B cell (primary cell): ENCODE measurements at regions not wholly inside any gene's neighbourhood (a gene's known extent, or its start where the extent isn't known, plus 50 kb on each side); places are given as distances from the start of the nearest gene placed in this dataset.

ENCODE experiments used
- ATAC-seq: fragments of 200-7000 bp; cut with Tn5 transposase; one replicate; pipeline ENCODE4 v1.10.0; 2021; ENCODE audit warnings: low read depth, mild to moderate bottlenecking, moderate number of reproducible peaks, moderate library complexity
- CTCF ChIA-PET: fragments of 350-600 bp; sonication (Branson Sonifier 250); formaldehyde crosslinking; loops from one replicate; lab custom pipeline; 2021; ENCODE audit warnings: antibody characterized with exemption, inconsistent platforms; lab: Charles Lee
- POLR2A ChIA-PET: fragments of 350-600 bp; sonication (Branson Sonifier 250); formaldehyde crosslinking; loops from one replicate; lab custom pipeline; 2021; ENCODE audit warnings: antibody characterized with exemption; lab: Charles Lee
- DNase-seq: peaks from one replicate; pipeline ENCODE4 v3.0.0; 2013
- H2AFZ ChIP-seq: 2 replicates; pipeline ENCODE4 v1.6.1; 2012; ENCODE audit warnings: mild to moderate bottlenecking, low read depth, low read length; ENCODE audit not compliant: insufficient read depth, poor library complexity, severe bottlenecking
- H3K27ac ChIP-seq, 2 donors: 1 replicate in 1 of 2; 2 replicates in 1 of 2; pipeline ENCODE4 v1.5.1; 2012 to 2013; ENCODE audit warnings: low read length in 2 of 2, mild to moderate bottlenecking in 2 of 2, moderate library complexity in 1 of 2
- H3K27me3 ChIP-seq, 4 experiments: fragments of 200-600 bp in 1 of 4; sonication (generic) in 1 of 4; replicated peaks in 1 of 4; 1 replicate in 2 of 4; 2 replicates in 2 of 4; pipeline versions ENCODE4 v1.6.1 to v1.7.0; 2013 to 2016; ENCODE audit warnings: low read length in 3 of 4, mild to moderate bottlenecking in 2 of 4, mixed read lengths in 1 of 4, moderate library complexity in 1 of 4; ENCODE audit not compliant: insufficient read depth in 4 of 4, control insufficient read depth in 3 of 4; ENCODE audit errors: control extremely low read depth in 1 of 4
- H3K36me3 ChIP-seq, 2 experiments: replicated peaks in 1 of 2; 1 replicate in 1 of 2; 2 replicates in 1 of 2; pipeline versions ENCODE4 v1.6.1 to v1.7.1; 2013; ENCODE audit warnings: low read length in 1 of 2; ENCODE audit not compliant: insufficient read depth in 2 of 2, control insufficient read depth in 1 of 2; ENCODE audit errors: control extremely low read depth in 1 of 2, extremely low read depth in 1 of 2
- H3K4me1 ChIP-seq, 2 donors: fragments of 200-600 bp in 1 of 2; sonication (generic) in 1 of 2; 1 replicate in 1 of 2; 2 replicates in 1 of 2; pipeline versions ENCODE4 v1.5.1 to v1.6.1; 2013 to 2017; ENCODE audit warnings: low read length in 2 of 2; ENCODE audit not compliant: control insufficient read depth in 2 of 2, insufficient read depth in 2 of 2
- H3K4me2 ChIP-seq: replicated peaks from 2 replicates; pipeline ENCODE3; 2012; ENCODE audit warnings: mild to moderate bottlenecking, low read depth, low read length; ENCODE audit not compliant: poor library complexity, severe bottlenecking
- H3K4me3 ChIP-seq, 5 experiments: fragments of 200-600 bp in 1 of 5; sonication (generic) in 1 of 5; 1 replicate in 3 of 5; 2 replicates in 2 of 5; pipeline versions ENCODE4 v1.5.1 to v1.7.0; 2011 to 2016; ENCODE audit warnings: low read length in 4 of 5, mild to moderate bottlenecking in 4 of 5, low read depth in 2 of 5, control low read depth in 1 of 5, moderate library complexity in 1 of 5; ENCODE audit not compliant: insufficient read depth in 1 of 5; ENCODE audit errors: control extremely low read depth in 1 of 5, extremely low read depth in 1 of 5
- H3K79me2 ChIP-seq: fragments of 200-600 bp; sonication (generic); one replicate; pipeline ENCODE4 v1.6.0; 2016; ENCODE audit warnings: low read length; ENCODE audit not compliant: control insufficient read depth, insufficient read depth
- H3K9ac ChIP-seq: fragments of 200-600 bp; sonication (generic); 2 replicates; pipeline ENCODE4 v1.6.1; 2017; ENCODE audit warnings: mild to moderate bottlenecking, low read length, moderate library complexity
- H3K9me3 ChIP-seq, 3 donors: one replicate each; pipeline versions ENCODE4 v1.6.1 to v1.7.1; 2013; ENCODE audit warnings: low read length in 2 of 3; ENCODE audit not compliant: control insufficient read depth in 2 of 3, insufficient read depth in 1 of 3; ENCODE audit errors: control extremely low read depth in 1 of 3
- H4K20me1 ChIP-seq: 2 replicates; pipeline ENCODE4 v1.6.0; 2012; ENCODE audit warnings: mild to moderate bottlenecking, low read length; ENCODE audit not compliant: insufficient read depth, control insufficient read depth, poor library complexity, severe bottlenecking
- H3K27ac Mint-ChIP-seq: one replicate; pipeline ENCODE4 v1.8.0; 2021; ENCODE audit warnings: mixed read lengths
- H3K27me3 Mint-ChIP-seq: one replicate; pipeline ENCODE4 v1.8.0; 2021; ENCODE audit warnings: mixed read lengths
- H3K4me1 Mint-ChIP-seq: one replicate; pipeline ENCODE4 v1.8.0; 2021; ENCODE audit warnings: mixed read lengths
- H3K4me3 Mint-ChIP-seq: one replicate; pipeline ENCODE4 v1.8.0; 2021; ENCODE audit warnings: mixed read lengths
- H3K9me3 Mint-ChIP-seq: one replicate; pipeline ENCODE4 v1.8.0; 2022; ENCODE audit warnings: mixed read lengths; ENCODE audit not compliant: insufficient read depth
- EZH2 ChIP-seq: IDR thresholded peaks from 2 replicates; pipeline ENCODE4 v1.6.1; 2012; ENCODE audit warnings: borderline replicate concordance, low read depth, mild to moderate bottlenecking, moderate library complexity, low read length; ENCODE audit not compliant: insufficient read depth, poor library complexity, severe bottlenecking
- WGBS: methylation state at CpG from one replicate; pipeline ENCODE4 v1.1.5; 2013; ENCODE audit warnings: missing lambda C conversion rate; ENCODE audit not compliant: insufficient coverage; 5-methylcytosine and 5-hydroxymethylcytosine counted together
- intact Hi-C: fragments of 100-400 bp; cut with micrococcal nuclease; formaldehyde crosslinking; loops from one replicate; pipeline ENCODE4 v1.10.0; 2022
- TF ChIP-seq, protein P1 (sequence below): fragments of 200-600 bp; IDR thresholded peaks from one replicate; pipeline ENCODE4 v1.8.0; 2022; ENCODE audit warnings: antibody characterized with exemption, mild to moderate bottlenecking

DNA sequence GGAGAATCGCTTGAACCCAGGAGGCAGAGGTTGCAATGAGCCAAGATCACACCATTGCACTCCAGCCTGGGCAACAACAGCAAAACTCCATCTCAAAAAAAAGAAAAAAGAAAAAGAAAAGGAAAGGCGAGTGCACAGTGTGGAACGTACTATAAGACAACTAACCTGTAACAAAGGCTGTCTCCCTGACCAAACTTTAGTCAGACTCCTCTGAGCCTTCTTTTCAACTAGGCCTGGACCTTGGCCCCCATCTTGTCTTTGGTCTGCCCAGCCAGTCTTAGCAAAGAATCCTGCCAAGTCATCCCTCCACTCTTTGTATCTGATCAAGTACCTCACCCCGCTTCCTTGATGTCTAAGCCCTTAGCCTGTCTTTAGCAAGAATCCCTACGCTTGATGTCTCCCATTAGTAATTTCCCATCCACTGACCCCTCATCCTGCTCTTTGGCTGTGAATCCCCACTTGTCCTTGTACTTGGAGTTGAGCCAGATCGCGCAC lies 68.9 kb upstream of the KDM7A start:
- POLR2A ChIA-PET, result no interaction called here
- intact Hi-C loops, result no loop called here
- Histone ChIP-seq H2AFZ (no peak overlapping the region), H3K9ac (no peak overlapping the region), H3K27ac (no peak overlapping the region), H3K4me3 (no peak overlapping the region), H4K20me1 (no peaks in the 10 kb centered on the region), H3K9me3 (no peaks in the 10 kb centered on the region), H3K4me2 (no peak overlapping the region), H3K79me2 (no peaks in the 10 kb centered on the region), H3K36me3 (no peaks in the 10 kb centered on the region), H3K4me1 (peaks cover 15 to 21% of the 10 kb centered on the region in 2 donors), H3K27me3 (no peaks in the 10 kb centered on the region)
- TF ChIP-seq, protein P1, sequence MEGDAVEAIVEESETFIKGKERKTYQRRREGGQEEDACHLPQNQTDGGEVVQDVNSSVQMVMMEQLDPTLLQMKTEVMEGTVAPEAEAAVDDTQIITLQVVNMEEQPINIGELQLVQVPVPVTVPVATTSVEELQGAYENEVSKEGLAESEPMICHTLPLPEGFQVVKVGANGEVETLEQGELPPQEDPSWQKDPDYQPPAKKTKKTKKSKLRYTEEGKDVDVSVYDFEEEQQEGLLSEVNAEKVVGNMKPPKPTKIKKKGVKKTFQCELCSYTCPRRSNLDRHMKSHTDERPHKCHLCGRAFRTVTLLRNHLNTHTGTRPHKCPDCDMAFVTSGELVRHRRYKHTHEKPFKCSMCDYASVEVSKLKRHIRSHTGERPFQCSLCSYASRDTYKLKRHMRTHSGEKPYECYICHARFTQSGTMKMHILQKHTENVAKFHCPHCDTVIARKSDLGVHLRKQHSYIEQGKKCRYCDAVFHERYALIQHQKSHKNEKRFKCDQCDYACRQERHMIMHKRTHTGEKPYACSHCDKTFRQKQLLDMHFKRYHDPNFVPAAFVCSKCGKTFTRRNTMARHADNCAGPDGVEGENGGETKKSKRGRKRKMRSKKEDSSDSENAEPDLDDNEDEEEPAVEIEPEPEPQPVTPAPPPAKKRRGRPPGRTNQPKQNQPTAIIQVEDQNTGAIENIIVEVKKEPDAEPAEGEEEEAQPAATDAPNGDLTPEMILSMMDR, result no peak
- no peak for TF ChIP-seq EZH2
- Mint-ChIP-seq H3K9me3 (no peaks in the 10 kb centered on the region), H3K27me3 (no peaks in the 10 kb centered on the region), H3K4me3 (no peak overlapping the region), H3K4me1 (peaks cover 16% of the 10 kb centered on the region), H3K27ac (no peak overlapping the region)
- CTCF ChIA-PET, result no interaction called here
- ATAC-seq (no peak), DNase-seq (no peak)
- WGBS, result 100% methylated on average over 4 of the region's 7 CpGs

DNA sequence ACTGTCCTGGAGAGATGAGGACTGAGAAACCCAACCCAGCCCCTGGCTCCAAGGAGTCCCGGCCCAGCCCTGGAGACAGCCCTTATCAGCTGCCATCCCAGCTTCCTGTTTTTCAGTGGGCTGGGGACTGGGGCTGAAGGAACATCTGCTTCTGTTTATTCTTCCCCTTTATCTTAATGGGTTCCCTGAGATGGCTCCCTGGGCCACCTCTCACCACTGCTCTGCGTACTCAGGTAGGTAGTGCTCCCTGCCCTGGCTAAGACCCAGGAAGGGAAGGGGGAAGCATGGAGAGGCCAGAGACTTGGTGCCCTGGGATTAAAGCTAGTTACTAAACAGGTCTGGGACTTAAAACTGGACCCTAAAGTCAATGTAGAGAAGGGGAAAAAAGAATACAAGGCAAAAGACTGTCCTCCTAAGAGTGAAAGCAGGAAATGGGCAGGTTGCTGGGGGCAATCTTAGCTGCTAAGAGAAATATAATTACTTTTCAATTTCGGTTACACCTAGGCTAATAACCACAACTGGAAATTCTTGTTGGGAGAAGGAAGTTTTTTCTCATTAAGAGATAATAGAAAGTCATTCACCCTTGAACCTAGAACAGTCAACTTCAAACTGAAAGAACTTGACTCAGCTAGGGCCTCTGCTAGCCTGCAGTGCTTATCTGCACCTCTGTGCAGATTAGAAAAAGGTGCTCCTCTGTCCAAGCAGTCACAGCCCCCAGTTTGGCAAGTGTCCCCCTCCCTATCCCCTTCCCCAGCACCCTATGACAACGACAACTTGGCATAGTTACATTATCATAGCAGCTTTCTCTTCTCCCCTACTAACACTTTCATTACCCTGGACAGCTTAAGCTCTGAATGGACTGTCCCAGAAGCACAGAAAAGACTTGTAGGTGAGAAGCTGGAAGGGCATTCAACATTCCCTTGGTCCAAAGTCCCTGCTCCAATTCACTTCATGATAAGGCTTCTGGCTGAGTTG lies 65.6 kb upstream of the KDM7A start:
- CTCF ChIA-PET, result interaction anchor here (0.6 to 1.0 kb wide), 4 partner anchors 62 to 597 kb away, joined by 3 to 4 read pairs (median 3); no protein-coding TSS in a partner anchor
- no peak overlapping the region for H3K9ac ChIP-seq
- H2AFZ ChIP-seq, result peak overlapping the region; percentile 57
- Mint-ChIP-seq H3K27me3 (no peaks in the 10 kb centered on the region), H3K4me1 (peaks cover 16% of the 10 kb centered on the region), H3K4me3 (peak overlapping the region; percentile 20), H3K9me3 (no peaks in the 10 kb centered on the region), H3K27ac (peak overlapping the region; percentile 69)
- peak overlapping the region in 1 of 2 donors; percentile 14 for H3K27ac ChIP-seq
- no peaks in the 10 kb centered on the region for H3K27me3 ChIP-seq
- TF ChIP-seq, protein P1, result no peak
- TF ChIP-seq EZH2, result no peak
- peaks cover 15 to 26% of the 10 kb centered on the region in 2 donors for H3K4me1 ChIP-seq
- H3K4me2 ChIP-seq, result peak overlapping the region; percentile 48
- no peak overlapping the region for H3K4me3 ChIP-seq
- no peaks in the 10 kb centered on the region for H4K20me1 ChIP-seq
- DNase-seq (peak; percentile 44), ATAC-seq (peak; percentile 57)
- intact Hi-C loops, result no loop called here
- H3K79me2 ChIP-seq, result no peaks in the 10 kb centered on the region
- POLR2A ChIA-PET, result no interaction called here
- H3K9me3 ChIP-seq, result no peaks in the 10 kb centered on the region
- WGBS, result 0% methylated on average over 1 of the region's 4 CpGs
- no peaks in the 10 kb centered on the region for H3K36me3 ChIP-seq
